Esophagus muscularis mucosa (tissue), 4 donors: ENCODE measurements at regions not wholly inside any gene's neighbourhood (a gene's known extent, or its start where the extent isn't known, plus 50 kb on each side); places are given as distances from the start of the nearest gene placed in this dataset.

ENCODE experiments used
- EP300 ChIP-seq: sonication (generic); formaldehyde crosslinking; IDR thresholded peaks from one replicate; pipeline ENCODE4 v1.6.1; 2017; ENCODE audit warnings: antibody characterized with exemption
- POLR2A ChIP-seq: fragments of 450-650 bp; IDR thresholded peaks from one replicate; pipeline ENCODE4 v1.6.1; 2017; ENCODE audit warnings: antibody characterized with exemption, moderate library complexity, mild to moderate bottlenecking, low read depth
- POLR2AphosphoS5 ChIP-seq, 2 donors: sonication (generic); formaldehyde crosslinking; IDR thresholded peaks; one replicate each; pipeline ENCODE4 v1.6.1; 2017; ENCODE audit warnings: antibody characterized with exemption in 2 of 2
- TF ChIP-seq, protein P1 (sequence below), 3 experiments: fragments of 200-600 bp in 2 of 3; fragments of 450-650 bp in 1 of 3; sonication (generic) in 2 of 3; IDR thresholded peaks; one replicate each; pipeline ENCODE4 v1.5.1; 2017 to 2019; ENCODE audit warnings: antibody characterized with exemption in 3 of 3, mild to moderate bottlenecking in 2 of 3, moderate library complexity in 1 of 3

DNA sequence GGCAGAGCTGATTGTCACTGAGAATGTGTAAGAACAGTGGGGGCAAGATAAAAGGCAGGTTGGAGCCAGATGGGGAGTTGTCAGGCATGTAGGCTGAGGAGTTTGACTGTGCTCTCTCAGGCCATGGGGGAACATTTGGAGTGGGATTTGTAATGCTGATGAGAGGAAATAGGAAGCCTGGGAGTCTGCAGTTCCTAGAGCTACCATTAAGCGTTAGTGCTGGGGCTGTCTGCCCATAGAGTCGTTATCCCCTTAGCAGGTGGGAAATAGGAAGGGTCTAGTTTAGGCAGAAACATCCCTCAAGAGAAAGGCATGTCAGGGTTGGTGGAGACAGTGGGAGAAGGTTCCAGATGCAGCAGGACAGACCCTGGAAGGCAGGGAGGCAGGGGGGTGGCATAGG is 75.5 kb downstream of the RPS24 start:
- no peak for TF ChIP-seq POLR2AphosphoS5 (IDR thresholded peaks at IDR 0.05)
- TF ChIP-seq EP300, result no peak
- TF ChIP-seq, protein P1, sequence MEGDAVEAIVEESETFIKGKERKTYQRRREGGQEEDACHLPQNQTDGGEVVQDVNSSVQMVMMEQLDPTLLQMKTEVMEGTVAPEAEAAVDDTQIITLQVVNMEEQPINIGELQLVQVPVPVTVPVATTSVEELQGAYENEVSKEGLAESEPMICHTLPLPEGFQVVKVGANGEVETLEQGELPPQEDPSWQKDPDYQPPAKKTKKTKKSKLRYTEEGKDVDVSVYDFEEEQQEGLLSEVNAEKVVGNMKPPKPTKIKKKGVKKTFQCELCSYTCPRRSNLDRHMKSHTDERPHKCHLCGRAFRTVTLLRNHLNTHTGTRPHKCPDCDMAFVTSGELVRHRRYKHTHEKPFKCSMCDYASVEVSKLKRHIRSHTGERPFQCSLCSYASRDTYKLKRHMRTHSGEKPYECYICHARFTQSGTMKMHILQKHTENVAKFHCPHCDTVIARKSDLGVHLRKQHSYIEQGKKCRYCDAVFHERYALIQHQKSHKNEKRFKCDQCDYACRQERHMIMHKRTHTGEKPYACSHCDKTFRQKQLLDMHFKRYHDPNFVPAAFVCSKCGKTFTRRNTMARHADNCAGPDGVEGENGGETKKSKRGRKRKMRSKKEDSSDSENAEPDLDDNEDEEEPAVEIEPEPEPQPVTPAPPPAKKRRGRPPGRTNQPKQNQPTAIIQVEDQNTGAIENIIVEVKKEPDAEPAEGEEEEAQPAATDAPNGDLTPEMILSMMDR (IDR thresholded peaks at IDR 0.05), result no peak
- no peak for TF ChIP-seq POLR2A
